Prostate gland (tissue), 2 donors: ENCODE measurements at regions not wholly inside any gene's neighbourhood (a gene's known extent, or its start where the extent isn't known, plus 50 kb on each side); places are given as distances from the start of the nearest gene placed in this dataset.

Source experiments
- DNase-seq: peaks from one replicate; pipeline ENCODE4 v3.0.0-alpha.2; 2019; ENCODE audit warnings: low spot score
- H3K27ac ChIP-seq, 2 donors: fragments of 200-600 bp; sonication (generic); 2 replicates each; pipeline ENCODE4 v1.5.1; 2017 to 2019
- H3K27me3 ChIP-seq: fragments of 200-600 bp; sonication (generic); replicated peaks from 2 replicates; pipeline ENCODE4 v1.5.1; 2019; ENCODE audit not compliant: insufficient read depth
- H3K36me3 ChIP-seq, 2 donors: fragments of 200-600 bp; sonication (generic); 1 replicate in 1 of 2; 2 replicates in 1 of 2; pipeline versions ENCODE4 v1.5.1 to v1.8.1; 2017 to 2019
- H3K4me1 ChIP-seq: fragments of 200-600 bp; sonication (generic); replicated peaks from 2 replicates; pipeline ENCODE4 v1.5.1; 2019
- H3K4me3 ChIP-seq, 2 donors: fragments of 200-600 bp; sonication (generic); 2 replicates each; pipeline ENCODE4 v1.5.1; 2017 to 2019
- H3K9me3 ChIP-seq: fragments of 200-600 bp; sonication (generic); 2 replicates; pipeline ENCODE4 v1.5.1; 2017
- CTCF ChIP-seq, 4 experiments: fragments of 200-600 bp in 2 of 4; fragments of 450-650 bp in 2 of 4; sonication (generic) in 2 of 4; IDR thresholded peaks; 1 replicate in 3 of 4; 2 replicates in 1 of 4; pipeline ENCODE4 v1.5.1; 2016 to 2019; ENCODE audit warnings: antibody characterized with exemption in 4 of 4, mild to moderate bottlenecking in 2 of 4, moderate library complexity in 2 of 4
- POLR2A ChIP-seq: fragments of 450-650 bp; IDR thresholded peaks from one replicate; pipeline ENCODE4 v1.6.1; 2016; ENCODE audit warnings: antibody characterized with exemption, mild to moderate bottlenecking
- POLR2AphosphoS5 ChIP-seq: sonication (generic); formaldehyde crosslinking; IDR thresholded peaks from one replicate; pipeline ENCODE4 v1.6.1; 2017; ENCODE audit warnings: antibody characterized with exemption
- WGBS: methylation state at CpG from one replicate; pipeline ENCODE4 v1.1.5; 2018; 5-methylcytosine and 5-hydroxymethylcytosine counted together
- intact Hi-C: fragments of 100-400 bp; cut with DNase I; formaldehyde crosslinking; loops from one replicate; pipeline ENCODE4 v1.14.2; 2022

- intact Hi-C loops: no loop called here
- DNase-seq: no peak
- Histone ChIP-seq H3K36me3 (no peaks in the 10 kb centered on the region), H3K27me3 (no peaks in the 10 kb centered on the region), H3K9me3 (no peaks in the 10 kb centered on the region), H3K4me3 (no peak overlapping the region), H3K4me1 (no peaks in the 10 kb centered on the region), H3K27ac (no peak overlapping the region)
- 51% methylated on average over 3 of the region's 3 CpGs for WGBS
- TF ChIP-seq POLR2A (no peak), CTCF (IDR thresholded peaks at IDR 0.05) (no peak), POLR2AphosphoS5 (no peak)
These were observed 140.5 kb downstream of the SEMA6D start for GRCh38 chr15:47857776-47858167.

- H3K36me3 ChIP-seq: no peaks in the 10 kb centered on the region
- H3K27ac ChIP-seq: no peak overlapping the region
- WGBS: 58% methylated on average over 10 of the region's 10 CpGs
- no peak for DNase-seq
- TF ChIP-seq POLR2AphosphoS5 (no peak), CTCF (IDR thresholded peaks at IDR 0.05) (no peak), POLR2A (no peak)
- H3K9me3 ChIP-seq: no peaks in the 10 kb centered on the region
- H3K4me1 ChIP-seq: no peaks in the 10 kb centered on the region
- intact Hi-C loops: no loop called here
- no peak overlapping the region for H3K4me3 ChIP-seq
- H3K27me3 ChIP-seq: no peaks in the 10 kb centered on the region
These were observed 144.0 kb downstream of the SEMA6D start for GRCh38 chr15:47861111-47861903.

- intact Hi-C loops: no loop called here
- H3K9me3 ChIP-seq: no peaks in the 10 kb centered on the region
- no peaks in the 10 kb centered on the region for H3K27me3 ChIP-seq
- H3K36me3 ChIP-seq: no peaks in the 10 kb centered on the region
- no peak overlapping the region for H3K4me3 ChIP-seq
- TF ChIP-seq POLR2A (no peak), POLR2AphosphoS5 (no peak), CTCF (IDR thresholded peaks at IDR 0.05) (no peak)
- no peak for DNase-seq
- H3K27ac ChIP-seq: no peak overlapping the region
- 83% methylated on average over 3 of the region's 3 CpGs for WGBS
- no peaks in the 10 kb centered on the region for H3K4me1 ChIP-seq
These were observed 145.1 kb downstream of the SEMA6D start for GRCh38 chr15:47862402-47862801.

- Histone ChIP-seq H3K36me3 (no peaks in the 10 kb centered on the region), H3K4me1 (no peaks in the 10 kb centered on the region), H3K4me3 (no peak overlapping the region), H3K27ac (no peak overlapping the region), H3K9me3 (no peaks in the 10 kb centered on the region), H3K27me3 (no peaks in the 10 kb centered on the region)
- DNase-seq: no peak
- intact Hi-C loops: no loop called here
- WGBS: 94% methylated on average over 1 of the region's 1 CpG
- TF ChIP-seq POLR2AphosphoS5 (no peak), POLR2A (no peak), CTCF (IDR thresholded peaks at IDR 0.05) (no peak)
These were observed 149.1 kb downstream of the SEMA6D start for GRCh38 chr15:47866446-47866845.

GRCh38 chr15:47870300-47870955 lies 153.1 kb downstream of the SEMA6D start:
- H3K4me1 ChIP-seq: no peaks in the 10 kb centered on the region
- no peaks in the 10 kb centered on the region for H3K36me3 ChIP-seq
- no peak for TF ChIP-seq CTCF (IDR thresholded peaks at IDR 0.05)
- no peak for TF ChIP-seq POLR2AphosphoS5
- TF ChIP-seq POLR2A: no peak
- DNase-seq: no peak
- intact Hi-C loops: no loop called here
- no peak overlapping the region for H3K27ac ChIP-seq
- no peak overlapping the region for H3K4me3 ChIP-seq
- 91% methylated on average over 1 of the region's 1 CpG for WGBS
- no peaks in the 10 kb centered on the region for H3K27me3 ChIP-seq
- no peaks in the 10 kb centered on the region for H3K9me3 ChIP-seq
